Posterior vena cava (tissue), 2 donors: ENCODE measurements at regions not wholly inside any gene's neighbourhood (a gene's known extent, or its start where the extent isn't known, plus 50 kb on each side); places are given as distances from the start of the nearest gene placed in this dataset.
A peak's percentile ranks its signal among the peaks of the same experiment; 100 is the strongest.

Experiments used
- DNase-seq: peaks from one replicate; pipeline ENCODE4 v3.0.0-alpha.2; 2020; ENCODE audit warnings: low spot score
- intact Hi-C, 2 donors: fragments of 100-400 bp; cut with DNase I; formaldehyde crosslinking; loops; one replicate each; pipeline versions ENCODE4 v1.14.1 to v1.14.2; 2022 to 2023
- donor health status: DM: yes; HTN: yes; CAD: no.
- donor health status: DM: yes; HTN: yes; CAD: no.

GRCh38 chr11:69975822-69976221, 102.3 kb upstream of the ANO1 start:
- intact Hi-C loops, result no loop called here
- DNase-seq, result no peak

- intact Hi-C loops, result no loop called here
- DNase-seq, result no peak
Measured at GRCh38 chr11:69976794-69977193, 101.3 kb upstream of the ANO1 start.

- DNase-seq, result no peak
- intact Hi-C loops, result no loop called here
Measured at GRCh38 chr11:69977951-69978350, 100.2 kb upstream of the ANO1 start.

GRCh38 chr11:69978841-69979614, 99.1 kb upstream of the ANO1 start:
- no peak for DNase-seq

GRCh38 chr11:69979632-69980031, 98.5 kb upstream of the ANO1 start:
- DNase-seq, result no peak
- intact Hi-C loops, result no loop called here

More at GRCh38 chr11:69978841-69979614, 99.1 kb upstream of the ANO1 start:
- intact Hi-C loops, result no loop called here

- no peak for DNase-seq
- intact Hi-C loops, result no loop called here
Measured at GRCh38 chr11:69981119-69981784, 96.9 kb upstream of the ANO1 start.

GRCh38 chr11:69982690-69983570, 95.2 kb upstream of the ANO1 start:
- DNase-seq, result no peak
- intact Hi-C loops, result no loop called here

GRCh38 chr11:69983571-69983877, 94.6 kb upstream of the ANO1 start:
- DNase-seq, result no peak
- intact Hi-C loops, result no loop called here

GRCh38 chr11:69983897-69984438, 94.1 kb upstream of the ANO1 start:
- intact Hi-C loops, result no loop called here
- DNase-seq, result no peak

- no peak for DNase-seq
- intact Hi-C loops, result no loop called here
Measured at GRCh38 chr11:69984457-69985261, 93.5 kb upstream of the ANO1 start.

- intact Hi-C loops, result no loop called here
- DNase-seq, result no peak
Measured at GRCh38 chr11:69985331-69985640, 92.8 kb upstream of the ANO1 start.

- intact Hi-C loops, result no loop called here
- no peak for DNase-seq
Measured at GRCh38 chr11:69985641-69986439, 92.3 kb upstream of the ANO1 start.

GRCh38 chr11:69986440-69986787, 91.7 kb upstream of the ANO1 start:
- intact Hi-C loops, result no loop called here
- DNase-seq, result no peak

- intact Hi-C loops, result no loop called here
- DNase-seq, result peak; percentile 13
Measured at GRCh38 chr11:69986830-69987229, 91.3 kb upstream of the ANO1 start.

GRCh38 chr11:69992026-69992425, 86.1 kb upstream of the ANO1 start:
- intact Hi-C loops, result no loop called here

GRCh38 chr11:69992943-69993694, 85.0 kb upstream of the ANO1 start:
- intact Hi-C loops, result no loop called here
- peak; percentile 10 for DNase-seq

More at GRCh38 chr11:69992026-69992425, 86.1 kb upstream of the ANO1 start:
- no peak for DNase-seq

GRCh38 chr11:69994810-69995209, 83.3 kb upstream of the ANO1 start:
- intact Hi-C loops, result no loop called here
- DNase-seq, result no peak

GRCh38 chr11:69995697-69996096, 82.4 kb upstream of the ANO1 start:
- DNase-seq, result peak; percentile 43
- intact Hi-C loops, result loop anchor here in 1 of 2 donors (2.0 kb wide), 1 partner anchor 163 kb away; no protein-coding TSS in a partner anchor
